ENCODE measurements at regions not wholly inside any gene's neighbourhood (a gene's known extent, or its start where the extent isn't known, plus 50 kb on each side); places are given as distances from the start of the nearest gene placed in this dataset.

- TF ChIP-seq CTCF (conservative IDR thresholded peaks at IDR 0.05) (no peak), EZH2 (IDR thresholded peaks at IDR 0.05; ENCODE audit: low read depth) (no peak)
These were observed 393.4 kb upstream of the NDST3 start for GRCh38 chr4:117640836-117641235.

Data from PC-9 (cell line).